ENCODE measurements at regions not wholly inside any gene's neighbourhood (a gene's known extent, or its start where the extent isn't known, plus 50 kb on each side); places are given as distances from the start of the nearest gene placed in this dataset.

DNA sequence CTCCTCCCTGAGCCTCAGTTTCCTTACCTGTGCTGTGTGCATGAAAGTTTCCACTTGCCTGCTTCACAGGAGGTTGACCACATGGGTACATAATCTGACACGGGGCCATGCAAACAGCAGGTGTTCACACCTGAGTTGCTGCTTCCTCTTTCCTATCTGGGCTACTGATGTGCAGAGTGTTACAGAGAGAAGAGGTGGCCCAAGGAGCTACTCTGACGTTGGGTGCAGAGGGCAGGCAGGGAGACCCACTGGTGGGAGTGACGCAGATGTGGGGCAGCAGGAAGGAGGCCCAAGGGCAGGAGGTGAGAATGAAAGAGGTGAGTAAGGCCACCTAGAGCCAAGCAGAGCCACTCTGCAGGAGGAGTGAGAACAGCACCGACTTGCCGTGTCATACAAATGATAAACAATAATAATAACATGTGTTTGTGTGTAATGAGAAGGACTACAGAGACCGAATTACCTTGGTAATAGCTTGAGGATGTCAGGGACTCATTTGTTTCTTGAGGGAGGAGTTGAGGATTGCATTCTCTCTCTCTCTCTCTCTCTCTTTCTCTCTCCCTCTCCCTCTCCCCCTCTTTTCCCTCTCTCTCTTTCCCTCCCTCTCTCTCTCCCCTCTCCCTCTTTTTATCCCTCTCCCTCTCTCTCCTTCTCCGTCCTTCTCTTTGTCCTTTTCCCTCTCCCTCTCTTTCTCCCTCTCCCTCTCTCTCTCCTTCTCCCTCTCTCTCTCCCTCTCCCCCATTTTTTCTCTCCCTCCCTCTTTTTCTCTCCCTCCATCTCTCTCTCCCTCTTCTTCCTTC lies 87.4 kb upstream of the IGSF21 start:
- TF ChIP-seq, protein P1, sequence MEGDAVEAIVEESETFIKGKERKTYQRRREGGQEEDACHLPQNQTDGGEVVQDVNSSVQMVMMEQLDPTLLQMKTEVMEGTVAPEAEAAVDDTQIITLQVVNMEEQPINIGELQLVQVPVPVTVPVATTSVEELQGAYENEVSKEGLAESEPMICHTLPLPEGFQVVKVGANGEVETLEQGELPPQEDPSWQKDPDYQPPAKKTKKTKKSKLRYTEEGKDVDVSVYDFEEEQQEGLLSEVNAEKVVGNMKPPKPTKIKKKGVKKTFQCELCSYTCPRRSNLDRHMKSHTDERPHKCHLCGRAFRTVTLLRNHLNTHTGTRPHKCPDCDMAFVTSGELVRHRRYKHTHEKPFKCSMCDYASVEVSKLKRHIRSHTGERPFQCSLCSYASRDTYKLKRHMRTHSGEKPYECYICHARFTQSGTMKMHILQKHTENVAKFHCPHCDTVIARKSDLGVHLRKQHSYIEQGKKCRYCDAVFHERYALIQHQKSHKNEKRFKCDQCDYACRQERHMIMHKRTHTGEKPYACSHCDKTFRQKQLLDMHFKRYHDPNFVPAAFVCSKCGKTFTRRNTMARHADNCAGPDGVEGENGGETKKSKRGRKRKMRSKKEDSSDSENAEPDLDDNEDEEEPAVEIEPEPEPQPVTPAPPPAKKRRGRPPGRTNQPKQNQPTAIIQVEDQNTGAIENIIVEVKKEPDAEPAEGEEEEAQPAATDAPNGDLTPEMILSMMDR (IDR thresholded peaks at IDR 0.05), result no peak
- TF ChIP-seq POLR2A (IDR thresholded peaks at IDR 0.05), result no peak

Data from uterus (tissue), 2 donors.